ENCODE measurements at regions not wholly inside any gene's neighbourhood (a gene's known extent, or its start where the extent isn't known, plus 50 kb on each side); places are given as distances from the start of the nearest gene placed in this dataset.

GRCh38 chr10:49243610-49244283, 55.2 kb upstream of the C10orf71 start:
- Histone ChIP-seq H3K4me1 (ENCODE audit: control insufficient read depth, insufficient read depth, low read length) (peaks cover 8% of the 10 kb centered on the region), H3K9me3 (ENCODE audit: control insufficient read depth, insufficient read depth, low read length) (no peaks in the 10 kb centered on the region), H3K4me3 (ENCODE audit: low read depth, low read length) (no peak overlapping the region), H3K9ac (ENCODE audit: low read depth, low read length) (no peak overlapping the region), H3K27me3 (ENCODE audit: control insufficient read depth, insufficient read depth, low read length) (peaks cover 53% of the 10 kb centered on the region), H3K36me3 (ENCODE audit: control insufficient read depth, insufficient read depth, low read length) (no peaks in the 10 kb centered on the region)

GRCh38 chr10:49243139-49243538, 54.9 kb upstream of the TMEM273 start:
- Histone ChIP-seq H3K4me3 (ENCODE audit: low read depth, low read length) (no peak overlapping the region), H3K36me3 (ENCODE audit: control insufficient read depth, insufficient read depth, low read length) (no peaks in the 10 kb centered on the region), H3K9ac (ENCODE audit: low read depth, low read length) (no peak overlapping the region), H3K9me3 (ENCODE audit: control insufficient read depth, insufficient read depth, low read length) (no peaks in the 10 kb centered on the region), H3K4me1 (ENCODE audit: control insufficient read depth, insufficient read depth, low read length) (peaks cover 8% of the 10 kb centered on the region), H3K27me3 (ENCODE audit: control insufficient read depth, insufficient read depth, low read length) (peaks cover 53% of the 10 kb centered on the region)

GRCh38 chr10:49242604-49243003, 54.4 kb upstream of the TMEM273 start:
- Histone ChIP-seq H3K4me1 (ENCODE audit: control insufficient read depth, insufficient read depth, low read length) (peaks cover 8% of the 10 kb centered on the region), H3K9me3 (ENCODE audit: control insufficient read depth, insufficient read depth, low read length) (no peaks in the 10 kb centered on the region), H3K9ac (ENCODE audit: low read depth, low read length) (no peak overlapping the region), H3K4me3 (ENCODE audit: low read depth, low read length) (no peak overlapping the region), H3K27me3 (ENCODE audit: control insufficient read depth, insufficient read depth, low read length) (peaks cover 53% of the 10 kb centered on the region), H3K36me3 (ENCODE audit: control insufficient read depth, insufficient read depth, low read length) (no peaks in the 10 kb centered on the region)

- H3K27me3 ChIP-seq (ENCODE audit: control insufficient read depth, insufficient read depth, low read length) = peaks cover 53% of the 10 kb centered on the region
- no peak overlapping the region for H3K9ac ChIP-seq (ENCODE audit: low read depth, low read length)
- H3K9me3 ChIP-seq (ENCODE audit: control insufficient read depth, insufficient read depth, low read length) = no peaks in the 10 kb centered on the region
- H3K36me3 ChIP-seq (ENCODE audit: control insufficient read depth, insufficient read depth, low read length) = no peaks in the 10 kb centered on the region
- H3K4me1 ChIP-seq (ENCODE audit: control insufficient read depth, insufficient read depth, low read length) = peaks cover 8% of the 10 kb centered on the region
- H3K4me3 ChIP-seq (ENCODE audit: low read depth, low read length) = no peak overlapping the region
Measured at GRCh38 chr10:49241385-49241784, 53.2 kb upstream of the TMEM273 start.

- no peak overlapping the region for H3K9ac ChIP-seq (ENCODE audit: low read depth, low read length)
- peaks cover 8% of the 10 kb centered on the region for H3K4me1 ChIP-seq (ENCODE audit: control insufficient read depth, insufficient read depth, low read length)
- no peak overlapping the region for H3K4me3 ChIP-seq (ENCODE audit: low read depth, low read length)
- H3K36me3 ChIP-seq (ENCODE audit: control insufficient read depth, insufficient read depth, low read length) = no peaks in the 10 kb centered on the region
- H3K9me3 ChIP-seq (ENCODE audit: control insufficient read depth, insufficient read depth, low read length) = no peaks in the 10 kb centered on the region
- H3K27me3 ChIP-seq (ENCODE audit: control insufficient read depth, insufficient read depth, low read length) = peaks cover 53% of the 10 kb centered on the region
Measured at GRCh38 chr10:49240946-49241345, 52.8 kb upstream of the TMEM273 start.

Measured in iPS-15b (cell line).